Neural cell (in vitro differentiated cells): ENCODE measurements at regions not wholly inside any gene's neighbourhood (a gene's known extent, or its start where the extent isn't known, plus 50 kb on each side); places are given as distances from the start of the nearest gene placed in this dataset.

Experiments used
- H2AFZ ChIP-seq: fragments of 200-600, 300-800 bp; sonication (generic), shearing (Covaris generic); 2 replicates; pipeline ENCODE4 v1.6.0; 2014; ENCODE audit warnings: low read depth, mild to moderate bottlenecking, antibody characterized with exemption, low read length, moderate library complexity
- H3F3A ChIP-seq: fragments of 200-600 bp; shearing (Covaris generic); 2 replicates; pipeline ENCODE4 v1.6.1; 2016; ENCODE audit warnings: mild to moderate bottlenecking, moderate library complexity, mixed read lengths, antibody characterized with exemption, low read length; ENCODE audit not compliant: insufficient read depth, poor library complexity, severe bottlenecking
- H3K27ac ChIP-seq: fragments of 200-600, 300-800 bp; sonication (generic), shearing (Covaris generic); 2 replicates; pipeline ENCODE4 v1.5.1; 2014; ENCODE audit warnings: mild to moderate bottlenecking, low read length, moderate library complexity
- H3K27me3 ChIP-seq: fragments of 300-800, 200-600 bp; sonication (generic), shearing (Covaris generic); 2 replicates; pipeline ENCODE4 v1.6.0; 2014; ENCODE audit warnings: mild to moderate bottlenecking, low read depth, low read length, moderate library complexity; ENCODE audit not compliant: insufficient read depth
- H3K36me3 ChIP-seq: fragments of 300-800, 200-600 bp; sonication (generic), shearing (Covaris generic); 2 replicates; pipeline ENCODE4 v1.5.1; 2014; ENCODE audit warnings: mild to moderate bottlenecking, antibody characterized with exemption, low read length, moderate library complexity; ENCODE audit not compliant: insufficient read depth
- H3K4me2 ChIP-seq: fragments of 300-800, 200-600 bp; sonication (generic), shearing (Covaris generic); 2 replicates; pipeline ENCODE4 v1.6.0; 2014; ENCODE audit warnings: mild to moderate bottlenecking, low read length
- H3K4me3 ChIP-seq: fragments of 300-800, 200-600 bp; sonication (generic), shearing (Covaris generic); 2 replicates; pipeline ENCODE4 v1.5.1; 2014; ENCODE audit warnings: mild to moderate bottlenecking, low read length, moderate library complexity
- H3K79me2 ChIP-seq: fragments of 200-600 bp; shearing (Covaris generic); replicated peaks from 2 replicates; pipeline ENCODE4 v1.6.0; 2014; ENCODE audit warnings: mild to moderate bottlenecking, low read length, moderate library complexity; ENCODE audit not compliant: insufficient read depth
- H3K9ac ChIP-seq: fragments of 300-800, 200-600 bp; sonication (generic), shearing (Covaris generic); 2 replicates; pipeline ENCODE4 v1.6.1; 2016; ENCODE audit warnings: mild to moderate bottlenecking, low read length, mixed read lengths
- H3K9me2 ChIP-seq: fragments of 200-600 bp; shearing (Covaris generic); 2 replicates; pipeline ENCODE4 v1.6.1; 2016; ENCODE audit warnings: mild to moderate bottlenecking, low read length, mixed read lengths; ENCODE audit not compliant: insufficient read depth
- H3K9me3 ChIP-seq: fragments of 200-600, 300-800 bp; sonication (generic), shearing (Covaris generic); 2 replicates; pipeline ENCODE4 v1.6.1; 2016; ENCODE audit warnings: mild to moderate bottlenecking, mixed run types, low read length, moderate library complexity, mixed read lengths
- H4K20me1 ChIP-seq: fragments of 200-600 bp; shearing (Covaris generic); 2 replicates; pipeline ENCODE4 v1.6.1; 2016; ENCODE audit warnings: mild to moderate bottlenecking, mixed run types; ENCODE audit not compliant: insufficient read depth
- CTCF ChIP-seq: fragments of 450-650 bp; IDR thresholded peaks from 2 replicates; pipeline ENCODE4 v1.5.1; 2014; ENCODE audit warnings: antibody characterized with exemption, mild to moderate bottlenecking, moderate library complexity; ENCODE audit not compliant: poor library complexity, severe bottlenecking
- EP300 ChIP-seq: fragments of 450-650 bp; conservative IDR thresholded peaks from 2 replicates; pipeline ENCODE4 v1.6.1; 2014; ENCODE audit warnings: antibody characterized with exemption, mild to moderate bottlenecking, moderate library complexity; ENCODE audit not compliant: poor library complexity, severe bottlenecking
- EZH2 ChIP-seq: fragments of 200-600, 300-800 bp; shearing (Covaris generic), sonication (generic); IDR thresholded peaks from 2 replicates; pipeline ENCODE4 v1.6.1; 2014; ENCODE audit warnings: antibody characterized with exemption, low read length, borderline replicate concordance, mild to moderate bottlenecking; ENCODE audit not compliant: insufficient read depth, poor library complexity, severe bottlenecking
- MXI1 ChIP-seq: fragments of 450-650 bp; conservative IDR thresholded peaks from 2 replicates; pipeline ENCODE4 v1.6.1; 2014; ENCODE audit warnings: antibody characterized with exemption, mild to moderate bottlenecking; ENCODE audit not compliant: poor library complexity, severe bottlenecking
- POLR2AphosphoS5 ChIP-seq: IDR thresholded peaks from 2 replicates; pipeline ENCODE4 v1.6.1; 2012
- RAD21 ChIP-seq: fragments of 450-650 bp; conservative IDR thresholded peaks from 2 replicates; pipeline ENCODE4 v1.6.1; 2014; ENCODE audit warnings: antibody characterized with exemption, mild to moderate bottlenecking, moderate library complexity
- SMC3 ChIP-seq: fragments of 450-650 bp; conservative IDR thresholded peaks from 2 replicates; pipeline ENCODE4 v1.6.1; 2014; ENCODE audit warnings: antibody characterized with exemption, mild to moderate bottlenecking, moderate library complexity; ENCODE audit not compliant: poor library complexity
- TAF1 ChIP-seq: IDR thresholded peaks from 2 replicates; pipeline ENCODE4 v1.6.1; 2012; ENCODE audit warnings: low read depth
- TF ChIP-seq, protein P1 (sequence below): IDR thresholded peaks from 2 replicates; pipeline ENCODE4 v1.6.1; 2012; ENCODE audit warnings: borderline replicate concordance

GRCh38 chr10:29804025-29804852, 169.5 kb upstream of the SVIL start:
- TF ChIP-seq EP300 = no peak
- TF ChIP-seq MXI1 = no peak
- TF ChIP-seq CTCF = no peak
- no peak for TF ChIP-seq RAD21
- TF ChIP-seq EZH2 = no peak
- Histone ChIP-seq H3K4me3 (no peak overlapping the region), H3K9ac (no peak overlapping the region), H3K4me2 (no peak overlapping the region), H4K20me1 (no peaks in the 10 kb centered on the region), H3K79me2 (no peaks in the 10 kb centered on the region), H3K9me3 (no peaks in the 10 kb centered on the region), H3K27ac (no peak overlapping the region), H3K27me3 (no peaks in the 10 kb centered on the region), H2AFZ (no peak overlapping the region), H3K9me2 (no peaks in the 10 kb centered on the region), H3K36me3 (no peaks in the 10 kb centered on the region), H3F3A (no peaks in the 10 kb centered on the region)

GRCh38 chr10:29802171-29802570, 167.4 kb upstream of the SVIL start:
- no peaks in the 10 kb centered on the region for H3K9me2 ChIP-seq
- no peaks in the 10 kb centered on the region for H3K9me3 ChIP-seq
- TF ChIP-seq TAF1 (no peak), RAD21 (no peak), MXI1 (no peak), POLR2AphosphoS5 (no peak), SMC3 (no peak), EZH2 (no peak), EP300 (no peak), CTCF (no peak)
- TF ChIP-seq, protein P1, sequence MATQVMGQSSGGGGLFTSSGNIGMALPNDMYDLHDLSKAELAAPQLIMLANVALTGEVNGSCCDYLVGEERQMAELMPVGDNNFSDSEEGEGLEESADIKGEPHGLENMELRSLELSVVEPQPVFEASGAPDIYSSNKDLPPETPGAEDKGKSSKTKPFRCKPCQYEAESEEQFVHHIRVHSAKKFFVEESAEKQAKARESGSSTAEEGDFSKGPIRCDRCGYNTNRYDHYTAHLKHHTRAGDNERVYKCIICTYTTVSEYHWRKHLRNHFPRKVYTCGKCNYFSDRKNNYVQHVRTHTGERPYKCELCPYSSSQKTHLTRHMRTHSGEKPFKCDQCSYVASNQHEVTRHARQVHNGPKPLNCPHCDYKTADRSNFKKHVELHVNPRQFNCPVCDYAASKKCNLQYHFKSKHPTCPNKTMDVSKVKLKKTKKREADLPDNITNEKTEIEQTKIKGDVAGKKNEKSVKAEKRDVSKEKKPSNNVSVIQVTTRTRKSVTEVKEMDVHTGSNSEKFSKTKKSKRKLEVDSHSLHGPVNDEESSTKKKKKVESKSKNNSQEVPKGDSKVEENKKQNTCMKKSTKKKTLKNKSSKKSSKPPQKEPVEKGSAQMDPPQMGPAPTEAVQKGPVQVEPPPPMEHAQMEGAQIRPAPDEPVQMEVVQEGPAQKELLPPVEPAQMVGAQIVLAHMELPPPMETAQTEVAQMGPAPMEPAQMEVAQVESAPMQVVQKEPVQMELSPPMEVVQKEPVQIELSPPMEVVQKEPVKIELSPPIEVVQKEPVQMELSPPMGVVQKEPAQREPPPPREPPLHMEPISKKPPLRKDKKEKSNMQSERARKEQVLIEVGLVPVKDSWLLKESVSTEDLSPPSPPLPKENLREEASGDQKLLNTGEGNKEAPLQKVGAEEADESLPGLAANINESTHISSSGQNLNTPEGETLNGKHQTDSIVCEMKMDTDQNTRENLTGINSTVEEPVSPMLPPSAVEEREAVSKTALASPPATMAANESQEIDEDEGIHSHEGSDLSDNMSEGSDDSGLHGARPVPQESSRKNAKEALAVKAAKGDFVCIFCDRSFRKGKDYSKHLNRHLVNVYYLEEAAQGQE = no peak
- no peaks in the 10 kb centered on the region for H4K20me1 ChIP-seq
- no peak overlapping the region for H3K9ac ChIP-seq
- H3K4me2 ChIP-seq = no peak overlapping the region
- no peak overlapping the region for H3K4me3 ChIP-seq
- H3K36me3 ChIP-seq = no peaks in the 10 kb centered on the region
- H3K27me3 ChIP-seq = no peaks in the 10 kb centered on the region
- no peaks in the 10 kb centered on the region for H3F3A ChIP-seq
- H3K79me2 ChIP-seq = no peaks in the 10 kb centered on the region
- no peak overlapping the region for H2AFZ ChIP-seq
- H3K27ac ChIP-seq = no peak overlapping the region
